HepG2 (cell line): ENCODE measurements at regions not wholly inside any gene's neighbourhood (a gene's known extent, or its start where the extent isn't known, plus 50 kb on each side); places are given as distances from the start of the nearest gene placed in this dataset.

ENCODE experiments used
- ATAC-seq: fragments of 200-7000 bp; cut with Tn5 transposase; 3 replicates; pipeline ENCODE4 v1.9.1; 2020; ENCODE audit warnings: mild to moderate bottlenecking, moderate library complexity
- BruUV-seq: library from RNA; stranded (reverse); fragments of 400-500 nt; replicated peaks from 2 replicates; lab custom pipeline; 2021; lab: Mats Ljungman, UMichigan
- CTCF ChIA-PET: fragments of 300-600 bp; formaldehyde crosslinking; extraction: SDS; loops from one replicate; lab custom pipeline; 2021; ENCODE audit warnings: low total read pairs, inconsistent platforms, low intra/inter-chr PET ratio; lab: Yijun Ruan, JAX
- POLR2A ChIA-PET: fragments of 350-600 bp; sonication (Branson Sonifier 250); formaldehyde crosslinking; loops from one replicate; lab custom pipeline; 2020; ENCODE audit warnings: antibody characterized with exemption, inconsistent platforms; lab: Yijun Ruan, JAX
- DNase-seq: peaks from one replicate; pipeline ENCODE4 v3.0.0-alpha.2; 2015; ENCODE audit warnings: low spot score
- FAIRE-seq: peaks from 3 replicates; lab custom pipeline; 2011; peaks lifted over from hg19 to GRCh38; lab: Jason Lieb, UNC
- H2AFZ ChIP-seq: one replicate; pipeline ENCODE4 v1.6.1; 2011; ENCODE audit warnings: low read length, inconsistent platforms
- H3K27ac ChIP-seq: fragments of 300-600 bp; 3 replicates; pipeline ENCODE4 v1.8.0; 2011; ENCODE audit warnings: mixed run types, mild to moderate bottlenecking, mixed read lengths, low read length, inconsistent platforms; ENCODE audit not compliant: insufficient read depth; ENCODE audit errors: extremely low read length
- H3K27me3 ChIP-seq, 2 experiments: fragments of 200-600 bp in 1 of 2; 2 replicates in 1 of 2; 3 replicates in 1 of 2; pipeline versions ENCODE4 v1.6.0 to v1.8.0; 2011; ENCODE audit warnings: low read length in 2 of 2, mild to moderate bottlenecking in 2 of 2, moderate library complexity in 2 of 2, inconsistent platforms in 1 of 2; ENCODE audit not compliant: insufficient read depth in 2 of 2, control insufficient read depth in 1 of 2
- H3K36me3 ChIP-seq, 2 experiments: fragments of 200-600 bp in 1 of 2; replicated peaks in 1 of 2; 2 replicates in 1 of 2; 3 replicates in 1 of 2; pipeline versions ENCODE4 v1.5.1 to v1.8.0; 2011; ENCODE audit warnings: low read length in 2 of 2, inconsistent platforms in 1 of 2; ENCODE audit not compliant: insufficient read depth in 2 of 2, control insufficient read depth in 1 of 2
- H3K4me1 ChIP-seq: 2 replicates; pipeline ENCODE4 v1.5.1; 2012; ENCODE audit warnings: low read length, inconsistent platforms; ENCODE audit not compliant: insufficient read depth
- H3K4me2 ChIP-seq: 2 replicates; pipeline ENCODE4 v1.6.0; 2011; ENCODE audit warnings: low read depth, low read length, inconsistent platforms
- H3K4me3 ChIP-seq, 3 experiments: fragments of 200-600 bp in 1 of 3; sonication (generic), shearing (Covaris generic) in 1 of 3; replicated peaks in 1 of 3; 2 replicates each; pipeline ENCODE4 v1.5.1; 2011 to 2016; ENCODE audit warnings: low read length in 3 of 3, inconsistent platforms in 2 of 3, low read depth in 2 of 3, mild to moderate bottlenecking in 2 of 3, control low read depth in 1 of 3, mixed read lengths in 1 of 3; ENCODE audit not compliant: insufficient read depth in 1 of 3
- H3K79me2 ChIP-seq: one replicate; pipeline ENCODE4 v1.6.1; 2011; ENCODE audit warnings: low read length, inconsistent platforms; ENCODE audit not compliant: insufficient read depth
- H3K9ac ChIP-seq: 2 replicates; pipeline ENCODE4 v1.6.0; 2011; ENCODE audit warnings: mild to moderate bottlenecking, low read depth, low read length, inconsistent platforms; ENCODE audit not compliant: insufficient read depth
- H3K9me3 ChIP-seq: 2 replicates; pipeline ENCODE4 v1.5.1; 2012; ENCODE audit warnings: mild to moderate bottlenecking, low read length
- H4K20me1 ChIP-seq: 2 replicates; pipeline ENCODE4 v1.6.0; 2011; ENCODE audit warnings: inconsistent platforms, mild to moderate bottlenecking, low read length, moderate library complexity; ENCODE audit not compliant: insufficient read depth
- ARNT ChIP-seq: fragments of 450-650 bp; IDR thresholded peaks from 2 replicates; pipeline ENCODE4 v1.6.1; 2017
- ATF3 ChIP-seq: sonication (generic); formaldehyde crosslinking; IDR thresholded peaks from 2 replicates; pipeline ENCODE4 v1.4.0; 2020; ENCODE audit warnings: missing genetic modification reagents
- CBX1 ChIP-seq: IDR thresholded peaks from one replicate; pipeline ENCODE4 v1.6.1; 2016; ENCODE audit warnings: antibody characterized with exemption, low read depth
- IKZF4 ChIP-seq: sonication (generic); formaldehyde crosslinking; IDR thresholded peaks from 2 replicates; pipeline ENCODE4 v1.5.1; 2020; ENCODE audit warnings: borderline replicate concordance, mild to moderate bottlenecking, low read depth, missing genetic modification reagents; ENCODE audit errors: not compliant biosample characterization
- NR2F6 ChIP-seq, 2 experiments: IDR thresholded peaks; 2 replicates each; pipeline ENCODE4 v1.6.1; 2016; ENCODE audit warnings: antibody characterized with exemption in 1 of 2, mild to moderate bottlenecking in 1 of 2
- SOX5 ChIP-seq: IDR thresholded peaks from 2 replicates; pipeline ENCODE4 v1.6.1; 2016; ENCODE audit warnings: borderline replicate concordance
- ZBTB38 ChIP-seq: sonication (generic); formaldehyde crosslinking; IDR thresholded peaks from 2 replicates; pipeline ENCODE4 v1.5.1; 2020; ENCODE audit warnings: mild to moderate bottlenecking, missing genetic modification reagents
- ZFP90 ChIP-seq: sonication (generic); formaldehyde crosslinking; IDR thresholded peaks from 2 replicates; pipeline ENCODE4 v1.8.0; 2022; ENCODE audit warnings: missing genetic modification reagents, mild to moderate bottlenecking, inconsistent platforms, borderline replicate concordance
- ZNF558 ChIP-seq: sonication (generic); formaldehyde crosslinking; IDR thresholded peaks from 2 replicates; pipeline ENCODE4 v1.9.0; 2022; ENCODE audit warnings: mild to moderate bottlenecking, missing genetic modification reagents, borderline replicate concordance
- ZNF646 ChIP-seq: sonication (generic); formaldehyde crosslinking; IDR thresholded peaks from 2 replicates; pipeline ENCODE4 v1.9.0; 2021; ENCODE audit warnings: mild to moderate bottlenecking, missing genetic modification reagents
- ZNF713 ChIP-seq: sonication (generic); formaldehyde crosslinking; IDR thresholded peaks from 2 replicates; pipeline ENCODE4 v1.4.0; 2020; ENCODE audit warnings: mild to moderate bottlenecking, missing genetic modification reagents
- ZNF83 ChIP-seq: sonication (generic); formaldehyde crosslinking; IDR thresholded peaks from 2 replicates; pipeline ENCODE4 v1.4.0; 2020; ENCODE audit warnings: missing genetic modification reagents, mild to moderate bottlenecking, borderline replicate concordance
- WGBS: methylation state at CpG from one replicate; pipeline ENCODE4 v1.1.6; 2017; ENCODE audit warnings: low lambda C conversion rate; 5-methylcytosine and 5-hydroxymethylcytosine counted together
- in situ Hi-C: cut with HindIII; loops from 2 replicates; pipeline ENCODE4 v1.10.0; 2017; ENCODE audit warnings: low pct_unique_long_range_greater_than_20kb; ENCODE audit not compliant: extremely low pct_ligation_motif_present
- intact Hi-C: fragments of 100-400 bp; cut with micrococcal nuclease; formaldehyde crosslinking; loops from one replicate; pipeline ENCODE4 v1.10.0; 2022; ENCODE audit not compliant: unreplicated experiment

GRCh38 chr9:129340427-129341170 lies 162.5 kb upstream of the IER5L start:
- Histone ChIP-seq H3K36me3 (no peaks in the 10 kb centered on the region), H4K20me1 (no peaks in the 10 kb centered on the region), H2AFZ (no peak overlapping the region), H3K9me3 (no peaks in the 10 kb centered on the region), H3K9ac (peak overlapping the region; percentile 50; the same call in 1 of the 2 replicates), H3K27me3 (no peaks in the 10 kb centered on the region), H3K4me1 (peaks cover 75% of the 10 kb centered on the region), H3K4me3 (no peak overlapping the region), H3K4me2 (no peak overlapping the region), H3K79me2 (no peaks in the 10 kb centered on the region), H3K27ac (no peak overlapping the region)
- no peak for FAIRE-seq
- no peak for DNase-seq
- ATAC-seq: no peak
- POLR2A ChIA-PET: no interaction called here
- intact Hi-C loops: loop anchor here (5.0 to 10.0 kb wide), 4 partner anchors 33 to 166 kb away; partner anchors contain the start of gene IER5L
- CTCF ChIA-PET: no interaction called here
- BruUV-seq: no TSS peak
- in situ Hi-C loops: no loop called here
- TF ChIP-seq ZNF713 (CRISPR knock-in tag) (0 out of 2 replicates have a peak, but pooled peaks have one; percentile 35), NR2F6 (IDR thresholded peaks at IDR 0.05) (no peak), NR2F6 (CRISPR knock-in tag; IDR thresholded peaks at IDR 0.05) (no peak), CBX1 (no peak), ARNT (peak; percentile 24; the same call in 1 of the 2 replicates), ZBTB38 (CRISPR knock-in tag) (0 out of 2 replicates have a peak, but pooled peaks have one; percentile 35), IKZF4 (CRISPR knock-in tag) (no peak), ZNF646 (CRISPR knock-in tag) (peak; percentile 97), ZFP90 (CRISPR knock-in tag) (no peak), ZNF83 (0 out of 2 replicates have a peak, but pooled peaks have one; percentile 29), ATF3 (CRISPR knock-in tag) (no peak), SOX5 (CRISPR knock-in tag) (no peak), ZNF558 (no peak)
- 91% methylated on average over 13 of the region's 15 CpGs for WGBS
